DND-41 (cell line): ENCODE measurements at regions not wholly inside any gene's neighbourhood (a gene's known extent, or its start where the extent isn't known, plus 50 kb on each side); places are given as distances from the start of the nearest gene placed in this dataset.

Source experiments
- CTCF ChIP-seq: IDR thresholded peaks from 2 replicates; pipeline ENCODE4 v1.5.1; 2012; ENCODE audit warnings: borderline replicate concordance, low read length, moderate library complexity, mild to moderate bottlenecking; ENCODE audit not compliant: poor library complexity, severe bottlenecking; ENCODE audit errors: extremely low read depth
- EZH2 ChIP-seq: IDR thresholded peaks from 3 replicates; pipeline ENCODE4 v1.6.1; 2012; ENCODE audit warnings: borderline replicate concordance, low read depth, mild to moderate bottlenecking, moderate library complexity, low read length, inconsistent platforms; ENCODE audit not compliant: severe bottlenecking

GRCh38 chr3:188071636-188072035 lies 82.3 kb upstream of the LPP start:
- TF ChIP-seq CTCF (no peak), EZH2 (no peak)
